Stimulated activated CD8-positive, alpha-beta memory T cell treated with anti-CD3 and anti-CD28 coated beads, Interleukin-4, amount 100 ng/mL, for 1 hour (primary cell): ENCODE measurements at regions not wholly inside any gene's neighbourhood (a gene's known extent, or its start where the extent isn't known, plus 50 kb on each side); places are given as distances from the start of the nearest gene placed in this dataset.

Source experiments
- DNase-seq, 2 donors: peaks; one replicate each; pipeline ENCODE4 v3.0.0-alpha.2; 2020; ENCODE audit warnings: low read depth in 2 of 2, low spot score in 1 of 2

DNA sequence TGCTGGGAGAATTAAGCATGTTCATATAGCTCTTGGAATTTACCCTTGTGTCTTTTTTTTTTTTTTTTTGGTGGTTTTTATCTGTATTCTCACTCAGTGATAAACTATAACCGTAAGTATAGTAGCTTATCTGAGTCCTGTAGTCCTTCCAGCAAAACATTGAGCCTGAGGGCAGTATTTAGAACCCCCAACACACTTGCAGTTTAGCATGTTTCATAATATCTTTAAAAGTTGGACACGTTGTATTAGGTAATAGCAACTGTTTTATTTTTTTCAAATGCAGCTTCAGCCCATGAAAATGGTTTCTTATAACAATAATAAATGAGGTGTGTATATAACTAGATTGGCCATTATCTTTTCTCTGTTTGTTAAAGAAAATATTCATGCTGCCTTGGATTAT is 603.5 kb upstream of the HS6ST1 start:
- no peak for DNase-seq

DNA sequence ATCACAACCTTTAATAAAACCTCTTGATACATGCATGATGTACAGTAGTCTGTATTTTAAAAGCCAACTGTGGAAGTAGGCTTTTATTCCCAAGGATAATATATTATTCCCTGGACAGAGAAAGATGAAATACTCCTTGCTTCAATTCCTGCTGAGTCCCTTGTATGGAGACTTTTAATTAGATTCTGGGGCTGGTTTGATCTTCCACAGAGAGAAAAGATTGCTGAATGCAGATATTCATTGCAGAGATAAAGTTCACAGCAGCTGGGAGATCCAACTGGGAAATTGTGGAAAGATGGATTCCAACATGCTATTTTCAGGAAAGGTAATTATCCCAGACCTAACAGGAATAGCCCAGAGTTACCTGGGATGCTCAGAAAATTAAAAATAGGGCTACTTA is 607.0 kb upstream of the HS6ST1 start:
- DNase-seq, result no peak

DNA sequence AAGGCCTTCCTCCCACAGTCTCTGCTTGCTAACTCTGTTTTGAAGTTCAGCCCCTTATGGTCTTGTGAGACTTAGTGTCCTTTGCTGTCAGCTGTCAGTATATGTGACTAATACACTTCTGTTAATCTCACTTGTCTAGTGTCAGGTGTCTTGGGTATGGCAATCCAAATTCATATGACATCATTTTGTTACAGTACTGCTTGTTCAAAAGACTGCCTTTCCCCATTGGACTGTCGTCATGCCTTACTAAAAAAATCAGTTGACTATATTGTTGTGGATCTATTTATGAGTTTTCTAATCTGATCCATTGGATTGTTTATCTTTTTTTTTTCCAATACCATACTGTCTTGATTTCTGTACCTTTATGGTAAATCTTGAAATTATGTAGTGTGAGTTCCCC is 611.4 kb upstream of the HS6ST1 start:
- DNase-seq, result no peak

DNA sequence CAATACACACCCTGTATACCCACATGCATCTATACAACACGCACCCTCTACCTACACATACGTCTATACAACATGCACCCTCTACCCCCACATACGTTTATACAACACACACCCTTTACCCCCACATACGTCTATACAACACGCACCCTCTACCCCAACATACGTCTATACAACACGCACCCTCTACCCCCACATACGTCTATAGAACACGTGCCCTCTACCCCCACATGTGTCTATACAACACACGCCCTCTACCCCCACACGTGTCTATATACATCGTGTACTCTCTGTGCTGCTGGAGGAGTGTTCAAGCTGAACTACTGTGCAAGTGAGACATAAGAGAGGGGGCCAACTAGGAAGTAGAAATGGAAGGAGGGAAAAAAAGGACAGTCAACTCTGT is 621.7 kb upstream of the HS6ST1 start:
- no peak for DNase-seq

DNA sequence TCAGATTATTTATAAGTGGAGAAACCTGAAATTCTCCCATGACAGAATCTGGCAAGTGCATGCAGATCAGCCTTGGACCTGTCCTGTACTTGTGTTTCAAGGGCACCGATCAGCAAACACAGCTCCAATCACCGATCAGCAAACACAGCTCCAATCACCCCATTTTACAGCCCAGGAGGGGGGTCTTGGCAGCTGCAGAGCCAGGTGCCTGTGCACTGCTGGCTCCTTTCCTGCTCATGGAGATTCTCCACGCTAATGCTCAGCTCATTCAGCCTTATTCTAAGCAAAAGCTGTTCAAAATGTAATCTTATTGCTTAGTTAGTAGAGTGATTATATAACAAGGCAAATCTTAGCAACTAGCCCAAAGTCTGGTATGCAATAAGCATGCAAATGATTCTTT is 623.1 kb upstream of the HS6ST1 start:
- no peak for DNase-seq

DNA sequence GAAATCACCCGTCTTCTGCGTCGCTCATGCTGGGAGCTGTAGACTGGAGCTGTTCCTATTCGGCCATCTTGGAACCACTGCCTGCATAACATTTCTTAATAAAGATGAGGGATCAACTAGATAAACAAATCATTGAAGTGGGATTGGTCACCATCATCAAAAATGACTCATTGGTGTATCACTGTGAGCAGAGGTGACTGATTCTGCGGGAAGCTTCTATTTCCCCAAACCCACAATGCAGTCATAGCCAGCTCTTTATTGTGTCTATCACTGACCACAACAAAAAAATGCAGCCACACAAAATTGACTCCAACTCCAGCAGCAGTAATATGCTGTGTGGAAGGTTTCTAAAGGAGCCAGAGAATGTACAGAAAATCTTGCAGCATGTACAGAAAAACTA is 630.7 kb upstream of the HS6ST1 start:
- no peak for DNase-seq

DNA sequence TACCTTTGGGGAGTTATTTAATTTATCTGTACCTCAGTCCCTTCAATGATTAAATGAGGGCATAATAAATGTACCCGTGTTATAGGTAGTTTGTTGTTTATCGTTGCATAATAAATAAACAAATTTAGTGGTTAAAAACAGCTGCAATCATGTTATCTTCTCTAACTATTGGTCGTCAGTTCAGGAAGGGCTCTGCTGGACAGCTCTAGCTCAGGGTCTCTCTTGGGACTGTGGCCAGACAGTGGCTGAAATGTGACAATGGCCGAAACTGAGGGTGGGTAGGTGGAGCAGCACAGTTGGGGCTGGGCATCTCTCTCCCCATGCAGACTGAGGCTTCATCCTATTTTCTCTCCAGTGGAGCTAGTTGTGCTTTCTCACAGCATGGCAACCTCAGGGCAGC is 632.1 kb upstream of the HS6ST1 start:
- no peak for DNase-seq

DNA sequence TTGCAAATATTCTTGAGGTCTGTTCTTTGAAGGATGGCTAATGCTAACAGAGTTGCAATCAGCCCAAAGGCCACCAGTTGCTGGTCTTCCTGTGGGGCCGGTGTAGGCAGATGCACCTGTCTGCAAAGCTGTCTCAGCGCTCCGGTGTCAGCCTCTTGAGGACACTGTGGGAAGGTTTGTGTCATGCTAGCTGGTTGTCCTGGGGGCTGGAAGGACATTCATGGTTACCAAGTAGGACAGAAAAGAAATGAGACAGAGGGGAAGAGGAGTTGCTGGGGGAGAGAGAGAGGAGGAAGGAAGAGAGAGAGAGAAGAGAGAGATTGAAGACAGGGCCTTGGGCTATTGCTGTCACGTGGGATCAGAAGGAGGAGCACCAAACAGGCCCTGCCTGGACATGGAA is 639.6 kb upstream of the HS6ST1 start:
- no peak for DNase-seq

DNA sequence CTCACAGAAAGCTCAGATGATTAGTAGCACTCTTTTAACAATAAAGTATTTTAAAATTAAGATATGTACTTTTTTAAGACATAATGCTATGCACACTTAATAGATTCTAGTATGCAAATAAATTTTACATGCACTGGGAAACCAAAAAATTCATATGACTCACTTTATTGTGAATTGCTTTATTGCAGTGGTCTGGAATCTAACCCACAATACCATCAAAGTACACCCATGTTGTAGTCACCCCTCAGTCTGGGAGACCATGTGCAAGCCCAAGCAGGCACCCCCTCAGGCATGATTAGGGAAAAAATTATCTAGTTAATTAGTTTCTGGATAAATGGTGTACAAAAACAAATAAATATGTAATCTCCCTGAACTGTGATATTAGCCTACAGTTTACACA is 649.0 kb upstream of the HS6ST1 start:
- no peak for DNase-seq

DNA sequence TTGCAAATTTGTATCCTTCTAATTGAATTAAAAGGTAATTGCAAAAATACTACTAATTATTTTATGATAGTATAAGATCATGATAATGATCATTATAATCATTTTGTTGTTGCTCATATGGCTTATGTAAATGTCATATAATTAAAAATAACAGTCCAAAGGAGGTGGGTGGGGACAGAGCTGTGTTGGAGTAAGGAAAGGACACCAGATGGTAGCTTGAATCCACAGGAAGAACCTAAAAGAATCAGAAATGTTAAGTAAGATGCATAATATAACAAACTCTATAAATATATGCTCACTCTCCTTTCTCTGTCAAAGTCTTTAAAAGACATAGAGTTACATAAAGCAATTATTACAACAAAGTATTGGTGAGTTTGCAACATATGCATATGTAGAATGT is 650.7 kb upstream of the HS6ST1 start:
- no peak for DNase-seq

DNA sequence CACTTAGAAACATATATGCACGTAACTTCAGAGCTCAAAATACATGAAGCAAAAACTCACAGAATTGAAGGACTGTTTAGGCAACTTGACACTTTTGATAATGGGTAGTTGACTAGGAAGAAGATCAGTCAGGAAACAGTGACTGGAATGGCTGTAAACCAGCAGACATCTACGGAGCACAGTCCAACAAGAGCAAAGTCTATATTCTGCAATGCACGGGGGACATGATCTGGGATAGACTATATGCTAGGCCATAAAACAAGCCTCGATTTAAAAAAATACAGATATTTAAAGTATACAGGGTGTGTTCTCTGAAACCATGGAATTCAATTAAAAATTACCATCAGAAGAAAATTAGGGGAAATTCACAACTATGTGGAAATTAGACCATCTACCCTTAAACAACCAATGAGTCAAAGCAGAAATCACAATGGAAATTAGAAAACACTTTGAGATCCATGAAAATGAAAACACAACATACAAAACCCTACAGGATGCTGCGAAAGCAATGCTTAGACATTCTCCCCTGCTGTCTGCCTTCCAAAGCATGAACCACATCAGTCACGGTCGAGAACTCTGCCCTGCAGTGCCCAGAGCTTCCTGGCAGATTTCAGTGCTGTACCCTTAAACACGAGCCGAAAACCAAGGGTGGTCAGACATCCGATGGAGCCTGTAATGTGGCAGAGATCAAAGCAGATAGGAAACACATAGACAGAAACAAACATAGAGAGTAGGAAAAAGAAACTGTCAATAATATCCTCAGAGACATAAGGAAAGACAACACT is 651.9 kb upstream of the HS6ST1 start:
- no peak for DNase-seq

DNA sequence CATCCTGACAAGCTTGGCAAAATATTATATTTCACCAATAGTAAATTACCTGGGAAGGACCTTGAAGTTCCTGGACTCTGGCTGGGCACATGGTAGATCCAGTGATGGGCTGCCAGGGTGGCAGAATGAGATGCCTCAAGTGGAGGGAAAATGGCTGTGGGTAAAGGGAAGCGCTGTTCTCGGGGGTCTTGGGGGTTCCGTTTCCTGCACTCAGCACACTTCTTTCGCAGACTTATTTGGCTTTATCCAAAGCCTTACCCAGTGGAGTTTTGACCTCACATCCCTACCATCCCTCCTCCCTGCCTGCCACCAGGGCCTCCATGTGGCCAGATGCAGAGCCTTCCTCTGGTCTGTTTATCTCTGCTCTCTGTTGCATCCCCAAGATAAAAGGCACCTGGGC is 654.9 kb upstream of the HS6ST1 start:
- DNase-seq, result no peak

DNA sequence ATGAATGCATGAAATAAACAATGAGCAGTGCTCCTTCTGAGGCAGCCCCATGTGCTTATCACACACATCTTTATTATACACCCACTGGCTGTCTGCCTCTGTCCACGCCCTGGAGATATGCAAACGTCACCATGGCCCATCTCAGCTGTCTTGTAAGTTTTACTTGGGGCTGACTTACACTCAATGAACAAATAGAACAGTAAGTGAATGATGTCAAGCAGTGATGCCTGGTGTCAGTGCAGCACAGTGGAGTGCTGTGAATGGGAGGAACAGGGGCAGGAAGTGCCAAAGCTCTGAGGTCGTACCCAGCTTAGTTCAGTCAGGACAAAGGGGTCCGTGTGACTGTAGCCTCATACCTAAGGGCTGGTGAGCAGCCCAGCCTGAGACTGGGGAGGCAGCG is 659.5 kb upstream of the HS6ST1 start:
- DNase-seq, result no peak

DNA sequence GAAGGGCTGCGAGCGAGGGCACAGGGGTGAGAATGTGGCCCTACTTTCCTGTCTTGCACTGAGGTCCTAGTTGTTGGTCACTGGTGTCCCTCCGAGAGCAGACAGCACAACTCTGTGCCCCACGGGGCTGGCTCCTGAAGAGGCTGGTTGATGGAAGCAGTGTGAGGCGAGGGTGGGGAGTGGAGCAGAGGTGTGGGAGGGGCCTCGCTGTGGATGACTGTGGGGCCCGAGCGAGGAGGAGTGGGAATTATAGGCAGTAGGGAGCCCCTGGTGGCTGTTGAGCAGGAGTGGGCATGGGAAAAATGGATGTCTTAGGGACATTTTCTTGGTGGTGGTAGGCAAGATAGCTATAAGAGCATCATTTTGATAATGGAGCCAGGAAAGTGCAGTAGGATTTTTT is 660.5 kb upstream of the HS6ST1 start:
- no peak for DNase-seq

DNA sequence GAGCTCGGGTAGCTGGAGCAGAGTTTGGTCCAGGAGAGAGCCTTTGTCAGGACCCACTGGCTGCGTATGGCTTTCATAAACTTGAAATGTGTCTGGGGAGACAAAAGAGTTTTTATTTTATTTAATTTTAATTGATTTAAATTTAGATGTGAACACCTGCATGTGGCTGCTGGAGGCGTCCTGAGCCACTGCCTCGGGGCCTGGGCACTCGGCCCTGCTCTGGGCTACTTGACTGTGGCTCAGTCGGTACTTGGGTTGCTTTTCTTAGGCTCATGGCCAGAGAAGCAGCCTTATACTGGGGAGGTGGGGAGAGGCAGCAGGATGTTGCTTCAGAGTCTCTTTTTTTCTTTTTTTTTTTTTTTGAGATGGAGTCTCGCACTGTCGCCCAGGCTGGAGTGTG is 661.8 kb upstream of the HS6ST1 start:
- no peak for DNase-seq

DNA sequence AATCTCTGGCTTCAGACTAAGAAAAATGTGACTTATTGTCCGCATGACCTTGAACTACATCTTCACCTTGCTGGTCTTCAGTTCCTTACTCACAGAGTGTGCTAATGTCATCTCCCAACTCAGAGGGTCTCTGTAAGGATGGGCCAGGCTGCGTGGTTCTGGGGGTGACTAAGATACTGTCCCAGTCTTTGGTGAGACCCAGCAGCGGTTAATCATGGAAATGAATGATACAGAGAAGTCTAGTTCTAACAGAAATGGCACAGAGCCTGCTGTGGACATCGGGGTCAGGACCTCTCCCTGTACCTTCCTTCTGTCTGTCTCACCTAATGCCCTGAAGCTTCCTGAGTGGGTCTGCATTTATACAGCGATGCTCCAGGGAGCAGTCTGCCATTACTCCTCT is 662.7 kb upstream of the HS6ST1 start:
- no peak for DNase-seq

DNA sequence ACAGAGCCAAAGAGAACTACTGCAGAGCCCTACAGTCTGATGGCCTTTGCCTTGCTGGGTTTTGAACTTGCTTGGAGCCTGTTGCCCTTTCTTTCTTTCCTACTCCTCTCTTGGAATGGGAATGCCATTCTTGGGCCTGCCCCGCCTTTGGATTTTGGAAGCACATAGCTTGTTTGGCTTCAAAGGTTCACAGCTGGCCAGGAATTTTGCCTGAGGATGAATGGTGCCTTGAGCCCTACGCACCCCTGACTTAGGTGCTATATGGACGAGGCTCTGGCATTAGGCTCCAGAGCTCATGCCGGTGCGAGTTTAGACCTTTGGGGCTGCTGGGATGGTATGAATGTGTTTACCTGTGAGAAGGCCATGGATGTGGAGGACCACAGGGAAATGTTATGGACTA is 663.3 kb upstream of the HS6ST1 start:
- no peak for DNase-seq

DNA sequence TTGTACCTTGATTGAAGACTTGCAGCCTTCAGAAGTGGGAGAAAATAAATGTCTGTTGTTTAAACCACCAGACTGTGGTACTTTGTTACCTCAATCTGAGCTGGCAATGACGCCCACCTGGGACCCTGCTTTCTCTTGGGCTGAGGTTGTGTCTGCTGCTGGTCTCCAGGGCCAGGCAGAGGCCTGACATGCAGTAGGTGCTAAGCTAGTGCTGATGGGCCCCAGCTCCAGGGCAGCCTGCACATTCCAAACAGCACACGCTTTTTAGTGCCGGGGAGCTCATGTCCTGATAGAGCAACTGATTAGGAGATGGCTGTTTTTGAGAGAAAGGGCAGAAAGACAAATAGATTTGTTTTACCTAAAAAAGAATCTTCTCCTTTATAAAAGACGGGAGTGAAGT is 664.0 kb upstream of the HS6ST1 start:
- no peak for DNase-seq

DNA sequence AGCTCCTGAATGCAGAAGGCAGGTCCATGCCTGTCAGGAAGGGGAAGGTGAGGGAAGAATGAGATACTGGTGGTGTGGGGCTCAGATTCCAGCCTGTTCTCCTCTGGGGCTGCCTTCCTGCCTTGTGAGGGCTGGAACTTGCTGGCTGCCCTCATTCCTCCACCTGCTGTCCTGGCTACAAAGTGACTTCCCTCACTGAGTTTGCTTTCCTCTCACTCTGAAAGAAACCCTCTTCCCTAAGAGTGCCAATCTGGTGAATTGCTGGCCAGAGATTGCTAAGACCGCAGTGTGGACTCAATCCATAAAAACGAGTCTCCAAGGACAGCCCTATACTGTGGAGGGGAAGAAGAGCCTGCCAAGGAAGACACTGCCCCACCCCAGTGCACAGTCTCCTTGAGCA is 664.4 kb upstream of the HS6ST1 start:
- DNase-seq, result no peak

DNA sequence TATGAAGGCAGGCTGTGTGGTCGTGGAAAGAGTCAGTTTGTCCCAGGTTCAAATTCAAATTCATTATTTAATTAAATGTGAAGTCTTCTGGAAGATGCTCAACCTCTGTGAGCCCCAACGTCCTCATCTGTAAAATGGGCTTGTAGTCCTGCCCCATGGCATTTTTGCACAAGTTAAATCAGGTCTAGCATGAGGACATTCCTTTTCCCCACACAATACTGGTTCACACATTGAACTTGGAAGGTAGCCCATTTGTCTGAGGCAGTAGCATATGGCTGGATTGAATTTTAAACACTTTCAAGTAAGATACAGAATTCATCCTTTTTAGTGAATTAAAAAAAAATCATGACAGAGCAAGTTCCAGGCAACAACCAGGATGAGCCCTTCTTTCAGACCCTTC is 665.4 kb upstream of the HS6ST1 start:
- no peak for DNase-seq

DNA sequence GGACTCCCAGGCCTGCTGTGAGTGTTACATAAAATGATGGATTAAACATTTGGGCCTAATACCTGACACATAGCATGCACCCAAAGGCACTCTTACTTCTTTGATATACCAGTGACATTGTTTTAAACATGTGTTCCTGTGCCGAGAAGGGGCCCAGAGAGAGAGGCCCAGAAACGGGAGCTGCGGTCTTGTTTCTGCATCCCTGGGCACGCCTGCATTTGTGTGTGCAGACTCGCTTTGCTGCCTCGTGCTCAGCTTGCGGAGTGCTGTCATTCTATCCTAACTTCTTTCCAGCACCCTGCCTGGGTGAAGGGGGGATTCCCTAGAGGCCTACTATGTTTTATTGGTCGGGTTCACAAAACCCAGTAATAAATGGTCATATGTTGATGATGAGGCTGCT is 666.2 kb upstream of the HS6ST1 start:
- DNase-seq, result no peak

DNA sequence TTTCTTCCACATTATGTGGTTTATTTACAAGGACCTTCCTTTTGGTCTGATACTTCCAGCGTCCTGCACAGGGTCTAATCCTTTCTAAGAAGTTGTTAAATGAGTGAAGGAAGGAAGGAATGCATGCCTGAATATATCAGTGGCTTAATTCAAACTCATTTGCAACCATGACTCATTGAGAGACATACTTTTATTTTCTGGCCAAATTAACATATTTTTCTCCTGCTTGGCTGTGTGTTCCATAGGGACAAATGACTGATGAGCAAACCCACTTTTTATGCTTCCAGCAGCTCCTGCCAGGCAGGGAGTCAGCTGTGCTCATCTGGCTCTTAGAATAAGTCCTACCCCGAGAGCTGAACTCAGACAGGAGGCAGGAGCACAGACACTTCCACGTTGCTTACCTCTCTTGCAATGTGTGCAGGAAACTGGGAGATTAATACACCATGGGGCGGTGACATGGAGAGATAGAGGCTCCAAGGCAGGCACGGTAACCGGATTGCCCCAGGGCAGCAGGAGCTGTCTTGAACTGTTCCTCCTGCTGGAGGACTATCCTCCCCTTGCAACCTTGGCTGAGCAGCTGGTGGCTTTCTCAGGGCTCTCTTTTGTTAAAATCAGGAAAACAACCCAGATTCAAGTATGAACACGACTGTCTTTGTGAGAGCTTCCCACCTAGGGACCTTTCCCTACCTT is 667.5 kb upstream of the HS6ST1 start:
- DNase-seq, result no peak

DNA sequence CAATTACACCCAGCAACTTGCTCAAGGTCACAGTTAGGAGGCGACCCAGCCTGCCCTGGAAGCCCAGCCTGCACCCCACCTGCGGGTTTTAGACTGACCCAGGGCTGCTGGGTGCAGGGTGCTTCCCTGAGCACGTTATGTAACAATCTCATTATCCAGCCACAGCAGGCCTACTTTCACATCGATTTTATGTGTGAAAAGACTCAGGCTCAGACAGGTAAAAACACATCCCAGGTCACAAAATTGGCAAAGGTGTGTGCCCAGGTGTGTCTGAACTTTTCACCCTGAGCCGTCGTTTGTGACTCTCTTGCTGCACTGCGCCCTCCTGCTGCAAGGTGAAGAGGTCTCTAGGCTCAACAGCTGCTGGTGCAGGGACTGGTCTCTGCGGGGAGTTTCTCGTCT is 668.2 kb upstream of the HS6ST1 start:
- DNase-seq, result no peak
